ENCODE measurements at regions not wholly inside any gene's neighbourhood (a gene's known extent, or its start where the extent isn't known, plus 50 kb on each side); places are given as distances from the start of the nearest gene placed in this dataset.

DNA sequence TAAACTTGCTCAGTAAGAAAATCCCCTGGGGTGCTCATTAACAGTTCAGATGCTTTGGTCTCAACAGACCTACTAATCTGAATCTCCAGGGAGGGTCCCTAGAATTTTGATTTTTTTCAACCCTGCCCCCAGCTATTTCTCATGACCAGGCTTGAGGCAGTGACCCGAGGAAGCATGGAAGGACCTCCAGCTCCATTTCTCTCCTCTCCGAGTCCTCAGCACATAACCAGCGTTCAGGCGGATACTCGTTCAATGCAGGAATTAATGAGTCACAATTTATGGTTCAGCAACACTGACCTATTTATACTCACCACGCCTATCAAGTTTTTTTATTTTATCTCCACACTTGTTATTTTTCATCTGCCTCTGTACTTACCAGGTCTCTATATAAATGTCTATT is 369.2 kb upstream of the CDH4 start:
- no peak for DNase-seq

DNA sequence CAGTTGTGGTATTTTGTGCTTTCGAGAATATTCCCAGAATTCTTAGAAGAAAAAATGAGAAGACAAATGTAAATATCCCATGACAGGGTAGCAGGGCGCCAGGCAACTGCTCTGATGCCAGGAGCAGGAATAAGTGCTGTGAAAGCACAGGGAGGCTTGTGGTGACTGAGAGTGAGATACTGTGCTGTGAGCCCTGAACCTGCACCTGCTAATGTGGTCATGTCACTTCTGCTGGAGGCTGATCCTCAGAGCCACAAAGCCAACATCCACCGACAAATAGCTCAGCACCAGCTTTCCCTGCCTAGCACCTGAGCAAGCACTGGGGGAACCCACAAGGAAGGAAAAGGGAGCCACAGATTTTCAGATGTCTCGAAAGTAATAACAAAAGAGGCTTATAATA is 368.6 kb upstream of the CDH4 start:
- DNase-seq, result no peak

DNA sequence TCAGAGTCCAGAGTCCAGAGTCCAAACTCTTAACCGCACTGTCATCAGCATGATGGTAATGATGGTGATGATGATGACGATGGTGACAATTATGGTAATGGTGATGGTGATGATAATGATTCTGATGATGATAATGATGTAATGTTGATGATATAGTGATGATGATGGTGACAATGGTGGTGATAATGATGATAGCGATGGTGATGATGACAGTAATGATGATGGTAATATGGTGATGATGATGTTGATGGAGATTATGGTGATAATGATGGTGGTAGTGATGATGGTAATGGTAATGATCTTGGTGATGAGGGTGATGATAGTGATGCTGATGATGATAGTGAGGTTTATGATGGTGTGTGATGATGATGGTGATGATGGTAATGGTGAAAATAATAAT is 367.8 kb upstream of the CDH4 start:
- no peak for DNase-seq

- DNase-seq, result no peak
Measured at GRCh38 chr20:60888771-60889170, 363.3 kb upstream of the CDH4 start.

DNA sequence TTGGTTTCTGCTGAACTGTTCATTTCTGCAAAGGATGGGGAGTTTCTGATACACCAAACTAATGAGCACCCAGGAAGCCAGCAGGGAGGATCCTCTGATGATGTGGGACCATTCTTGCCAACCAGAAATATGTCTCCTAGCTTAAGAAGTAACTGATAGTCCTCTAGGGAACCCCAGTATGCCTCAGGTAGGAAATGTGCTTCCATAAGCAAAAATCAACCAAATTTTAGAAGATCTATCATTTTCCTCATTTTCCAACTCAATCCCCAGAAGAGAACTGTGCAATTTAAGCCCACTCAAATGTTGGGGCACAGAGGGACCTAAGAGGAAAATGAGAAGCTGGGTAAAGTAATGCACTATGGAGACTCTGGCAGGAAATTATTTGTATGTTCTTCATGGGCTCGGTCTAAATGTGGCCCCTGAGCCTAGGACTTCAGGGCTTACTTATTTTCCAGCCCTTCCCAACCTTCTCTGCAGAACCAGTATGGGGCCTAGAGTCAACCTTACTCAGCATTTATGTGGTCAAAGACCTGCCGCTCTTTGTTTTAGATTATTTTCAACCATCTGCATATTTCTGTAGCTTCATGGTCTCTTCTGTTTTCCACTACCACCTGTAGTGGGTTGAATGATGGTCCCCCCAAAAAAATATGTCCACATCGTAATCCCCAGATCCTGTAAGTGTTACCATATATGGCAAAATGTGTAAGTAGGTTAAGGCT is 359.8 kb upstream of the CDH4 start:
- DNase-seq, result no peak

DNA sequence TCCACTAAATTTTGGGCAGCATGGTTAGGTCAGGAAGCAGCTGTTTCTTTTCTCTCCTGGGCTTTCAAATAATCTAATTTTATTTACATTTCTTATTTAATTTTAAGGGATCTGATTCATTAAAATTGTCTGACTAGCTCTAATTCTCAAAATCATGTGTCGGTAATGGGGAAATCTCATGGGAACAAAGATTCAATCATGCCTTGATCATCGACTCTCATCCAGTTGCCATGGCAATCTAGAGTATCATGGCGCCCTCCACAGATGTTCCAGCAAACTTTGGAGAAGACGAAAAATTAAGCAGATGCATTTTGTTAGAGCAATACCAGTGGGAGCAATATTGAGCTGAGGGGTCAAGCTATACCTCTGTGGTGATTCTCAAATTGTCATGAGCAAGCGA is 358.0 kb upstream of the CDH4 start:
- no peak for DNase-seq

GRCh38 chr20:60895363-60896079 is 356.5 kb upstream of the CDH4 start:
- no peak for DNase-seq

- no peak for DNase-seq
Measured at GRCh38 chr20:60897976-60898375, 354.1 kb upstream of the CDH4 start.

DNA sequence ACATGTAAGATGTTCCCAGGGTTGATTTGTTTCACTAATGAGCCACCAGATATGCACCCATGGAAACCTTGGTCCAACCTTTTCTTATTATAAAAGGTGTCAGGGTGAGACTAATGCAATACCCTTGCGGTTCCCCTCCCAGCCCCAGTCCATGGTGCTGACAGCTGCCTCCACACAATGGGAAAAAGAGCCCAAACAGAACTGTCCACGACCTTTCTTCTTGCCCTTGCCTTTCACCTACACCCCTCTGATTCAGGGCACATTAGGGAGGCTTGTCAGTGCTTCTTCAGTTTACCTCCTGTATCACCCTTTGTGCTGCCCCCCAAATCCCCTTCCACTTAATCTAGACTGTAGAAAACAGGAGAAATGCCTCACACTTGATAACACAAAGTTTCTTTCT is 352.7 kb upstream of the CDH4 start:
- no peak for DNase-seq

DNA sequence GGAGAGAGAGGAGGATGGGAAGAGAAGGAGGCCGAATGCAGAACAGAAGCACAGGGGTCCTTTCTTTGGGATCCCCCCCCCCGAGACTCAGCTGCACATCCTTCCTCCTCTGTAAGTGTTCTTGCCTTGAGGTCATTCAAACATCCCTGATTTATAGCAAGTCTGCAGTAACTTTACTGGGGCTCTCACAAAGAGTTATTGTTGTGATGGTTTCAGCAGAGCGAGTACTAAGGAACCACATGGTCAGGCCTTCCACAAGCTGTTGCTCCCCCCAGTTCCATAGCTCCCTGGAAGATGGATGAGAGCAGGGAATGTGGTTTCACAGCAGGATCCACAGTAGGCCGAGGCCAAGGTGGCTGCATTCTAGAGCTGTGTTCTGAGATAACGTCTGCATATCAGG is 351.4 kb upstream of the CDH4 start:
- DNase-seq, result no peak

DNA sequence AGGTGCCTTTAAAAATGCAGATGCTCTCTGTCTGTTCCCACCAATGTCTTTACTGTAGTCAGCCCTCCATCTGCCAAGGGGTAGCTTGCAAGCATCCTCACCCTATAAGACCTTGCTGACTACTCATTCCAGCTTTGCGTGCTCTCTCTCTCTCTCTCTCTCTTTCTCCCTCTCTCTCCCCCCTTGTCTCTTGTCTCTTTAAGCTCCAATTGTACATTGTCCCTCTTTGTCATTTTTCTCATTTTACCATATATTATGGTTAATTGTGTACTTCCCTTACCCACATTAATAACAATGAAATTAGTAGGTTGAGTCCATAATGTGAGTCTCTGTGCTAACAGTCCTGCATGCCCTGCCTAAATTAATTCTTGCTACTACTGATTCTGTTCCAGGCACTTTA is 350.2 kb upstream of the CDH4 start:
- no peak for DNase-seq

- no peak for DNase-seq
Measured at GRCh38 chr20:60903325-60903971, 348.6 kb upstream of the CDH4 start.

GRCh38 chr20:60904730-60905129 is 347.3 kb upstream of the CDH4 start:
- no peak for DNase-seq

- no peak for DNase-seq
Measured at GRCh38 chr20:60905919-60906318, 346.1 kb upstream of the CDH4 start.

DNA sequence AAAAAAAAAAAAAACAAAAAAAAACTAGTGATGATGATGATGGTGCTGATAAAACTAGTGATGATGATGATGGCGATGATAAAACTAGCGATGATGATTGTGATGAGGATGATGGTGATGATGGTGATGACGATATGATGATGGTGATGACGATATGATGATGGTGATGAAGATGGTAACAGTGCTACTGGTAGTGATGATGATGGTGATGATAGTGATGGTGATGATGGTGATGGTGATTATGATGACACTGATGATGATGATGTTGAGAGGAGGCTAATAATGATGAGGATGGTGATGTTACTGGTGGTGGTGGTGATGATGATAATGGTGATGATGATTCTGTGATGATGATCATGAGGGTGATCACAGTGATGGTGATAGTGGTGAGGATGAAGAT is 345.5 kb upstream of the CDH4 start:
- no peak for DNase-seq

DNA sequence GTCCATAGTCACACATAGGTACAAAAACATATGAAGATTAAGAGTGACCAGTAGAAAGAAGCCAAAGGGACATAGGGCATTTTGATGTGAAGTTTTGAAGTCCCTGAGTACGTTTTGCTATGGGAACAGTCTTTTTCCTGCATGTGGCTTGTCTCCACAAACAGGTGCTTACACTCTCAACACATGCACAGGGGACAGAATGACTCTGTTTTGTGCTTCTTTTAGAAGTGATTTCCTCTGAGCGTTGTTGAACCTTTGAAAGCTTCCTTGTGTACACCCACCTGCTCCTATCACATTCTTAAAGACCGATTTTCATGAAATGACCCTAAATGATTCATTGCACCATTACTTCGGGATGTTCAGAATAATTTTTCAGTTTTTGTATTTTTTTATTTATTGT is 338.8 kb upstream of the CDH4 start:
- DNase-seq, result no peak

DNA sequence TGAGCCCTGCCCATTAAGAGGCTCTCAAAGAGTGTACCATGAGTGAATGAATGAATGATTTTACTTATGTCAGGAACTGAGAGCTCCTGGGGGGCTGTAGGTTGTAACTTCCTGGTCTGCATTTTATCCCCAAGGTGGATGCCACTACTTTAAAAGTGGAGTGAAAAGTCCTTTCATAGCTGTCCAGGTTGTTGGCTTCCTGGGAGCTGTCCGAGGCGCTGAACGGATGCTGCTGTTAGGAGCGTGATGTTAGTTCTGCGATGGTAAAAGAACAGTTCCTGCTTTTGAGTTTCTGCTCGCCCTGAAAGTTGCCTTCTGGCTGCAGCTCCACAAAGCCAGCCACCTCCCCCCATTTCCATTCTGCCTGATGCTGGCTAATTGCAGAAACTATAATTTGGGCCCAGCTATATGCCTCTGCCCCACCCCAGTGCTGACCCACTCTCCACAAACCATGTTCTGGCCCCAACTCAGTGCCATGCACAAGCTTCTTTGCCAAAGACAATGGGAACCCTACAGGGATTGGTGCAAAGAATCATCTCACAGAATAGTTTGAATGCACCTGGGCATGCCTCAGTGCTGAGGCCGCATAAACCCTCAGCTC is 330.9 kb upstream of the CDH4 start:
- no peak for DNase-seq

DNA sequence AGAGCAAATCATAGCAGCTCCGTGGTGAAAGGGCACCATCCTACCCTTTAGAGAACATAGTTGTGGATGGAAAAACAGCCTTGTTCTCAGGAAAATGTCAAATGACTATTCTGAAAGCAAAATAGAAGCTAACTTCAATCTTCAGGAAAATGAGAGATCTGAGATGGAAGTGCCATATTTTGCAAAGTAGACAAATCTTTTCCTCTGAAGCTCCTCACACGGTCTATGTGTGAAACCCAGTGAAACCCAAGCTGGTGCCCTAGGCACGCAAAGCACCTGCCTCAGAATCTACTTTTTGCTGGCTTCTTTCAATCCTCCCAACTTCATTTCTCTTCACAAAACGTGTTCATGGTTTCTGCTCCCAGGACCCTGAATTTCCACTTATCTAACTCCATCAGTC is 325.2 kb upstream of the CDH4 start:
- no peak for DNase-seq

DNA sequence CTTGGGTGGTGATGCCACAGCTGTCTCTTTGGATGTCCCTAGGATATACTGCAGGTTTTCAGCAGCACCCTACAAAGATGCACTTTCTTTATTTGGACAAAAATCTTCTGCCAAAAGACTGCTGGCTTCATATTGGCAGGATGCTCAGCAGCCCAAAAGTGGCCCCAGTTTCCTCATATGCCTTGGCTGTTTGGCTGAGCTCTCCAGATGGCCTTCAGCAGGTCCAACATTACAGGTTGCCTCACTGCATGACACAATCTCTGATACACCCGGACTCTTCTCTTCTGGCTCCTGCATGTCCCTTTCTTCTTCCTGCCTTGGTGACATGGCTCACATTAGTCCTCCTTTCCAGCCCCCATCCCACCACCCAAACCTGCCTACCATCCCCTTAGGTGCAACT is 323.7 kb upstream of the CDH4 start:
- no peak for DNase-seq

- DNase-seq, result no peak
Measured at GRCh38 chr20:60930023-60930790, 321.9 kb upstream of the CDH4 start.

- no peak for DNase-seq
Measured at GRCh38 chr20:60931696-60932095, 320.4 kb upstream of the CDH4 start.

DNA sequence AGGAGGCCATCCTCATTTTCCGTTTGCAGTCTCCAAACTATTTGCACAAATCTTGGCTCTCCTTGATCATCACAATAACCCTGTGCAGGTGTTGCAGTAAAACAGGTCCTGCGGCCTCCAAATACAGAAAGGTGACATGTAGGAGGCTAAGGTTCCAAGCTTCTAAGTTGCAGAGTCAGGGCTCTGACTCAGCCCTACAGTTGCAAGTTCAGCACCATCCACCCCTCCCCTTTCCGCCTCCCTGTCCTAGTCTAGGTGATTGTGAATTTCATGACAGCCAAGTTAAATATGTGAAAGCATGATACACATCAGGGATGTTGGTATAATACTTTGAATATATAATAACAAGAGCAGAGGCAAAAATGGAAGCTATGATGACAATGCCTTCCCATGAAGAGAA is 317.3 kb upstream of the CDH4 start:
- DNase-seq, result no peak

DNA sequence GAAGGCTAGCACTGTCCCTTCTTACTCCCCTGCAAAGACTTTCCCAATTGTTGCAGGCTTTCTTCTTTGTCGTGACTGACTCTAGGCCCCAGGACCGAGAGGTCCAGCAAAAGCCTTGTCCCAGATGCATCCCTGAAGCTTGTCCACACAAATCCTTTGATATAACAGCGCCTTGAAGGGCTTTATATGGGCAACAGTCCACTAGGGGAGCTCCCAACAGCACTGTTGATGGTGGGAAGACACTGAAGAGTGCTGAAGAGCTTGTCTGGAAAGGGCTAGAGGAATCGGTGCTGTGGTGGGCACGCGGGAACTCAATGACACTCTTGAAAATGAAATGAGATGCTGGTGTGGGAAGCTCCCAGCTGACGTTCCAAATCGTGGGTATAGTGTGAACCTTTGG is 316.1 kb upstream of the CDH4 start:
- DNase-seq, result no peak

All from NCI-H2081 treated with DMSO at 0.1 percent for 48 hours (cell line).